GM19238 (cell line): ENCODE measurements at regions not wholly inside any gene's neighbourhood (a gene's known extent, or its start where the extent isn't known, plus 50 kb on each side); places are given as distances from the start of the nearest gene placed in this dataset.
"Not testable (repeated sequence)": the region's sequence is repeated elsewhere in the genome, so short reads cannot be mapped to it uniquely, and the experiment has no call there.

Experiments
- DNase-seq: peaks from one replicate; pipeline ENCODE4 v3.0.0; 2011; ENCODE audit warnings: low spot score; ENCODE audit not compliant: insufficient read length

- DNase-seq, result no peak
Measured at GRCh38 chr6:71589254-71589653, 297.1 kb upstream of the RIMS1 start.

- no peak for DNase-seq
Measured at GRCh38 chr6:71592643-71593042, 293.7 kb upstream of the RIMS1 start.

GRCh38 chr6:71599359-71599758 lies 287.0 kb upstream of the RIMS1 start:
- DNase-seq, result no peak

- no peak for DNase-seq
Measured at GRCh38 chr6:71602385-71603007, 283.9 kb upstream of the RIMS1 start.

GRCh38 chr6:71603021-71603420 lies 283.3 kb upstream of the RIMS1 start:
- DNase-seq, result no peak

- no peak for DNase-seq
Measured at GRCh38 chr6:71608646-71609045, 277.7 kb upstream of the RIMS1 start.

GRCh38 chr6:71619836-71620235 lies 266.5 kb upstream of the RIMS1 start:
- no peak for DNase-seq

GRCh38 chr6:71621918-71622519 lies 264.3 kb upstream of the RIMS1 start:
- no peak for DNase-seq

- no peak for DNase-seq
Measured at GRCh38 chr6:71642120-71642519, 244.2 kb upstream of the RIMS1 start.

GRCh38 chr6:71642793-71643192 lies 243.6 kb upstream of the RIMS1 start:
- DNase-seq, result no peak

GRCh38 chr6:71645299-71645698 lies 241.1 kb upstream of the RIMS1 start:
- DNase-seq, result no peak

- no peak for DNase-seq
Measured at GRCh38 chr6:71649915-71650314, 236.4 kb upstream of the RIMS1 start.

- DNase-seq, result no peak
Measured at GRCh38 chr6:71651636-71652035, 234.7 kb upstream of the RIMS1 start.

- no peak for DNase-seq
Measured at GRCh38 chr6:71656121-71656520, 230.2 kb upstream of the RIMS1 start.

- DNase-seq, result no peak
Measured at GRCh38 chr6:71665931-71666330, 220.4 kb upstream of the RIMS1 start.

- no peak for DNase-seq
Measured at GRCh38 chr6:71672876-71673275, 213.5 kb upstream of the RIMS1 start.

- DNase-seq, result no peak
Measured at GRCh38 chr6:71675386-71675785, 211.0 kb upstream of the RIMS1 start.

- no peak for DNase-seq
Measured at GRCh38 chr6:71676298-71676697, 210.1 kb upstream of the RIMS1 start.

- no peak for DNase-seq
Measured at GRCh38 chr6:71678091-71678490, 208.3 kb upstream of the RIMS1 start.

- no peak for DNase-seq
Measured at GRCh38 chr6:71681234-71681867, 205.0 kb upstream of the RIMS1 start.

GRCh38 chr6:71686021-71686677 lies 200.2 kb upstream of the RIMS1 start:
- not testable (repeated sequence) for DNase-seq

- DNase-seq, result no peak
Measured at GRCh38 chr6:71698702-71699101, 187.6 kb upstream of the RIMS1 start.
